Uterus (tissue), 2 donors: ENCODE measurements at regions not wholly inside any gene's neighbourhood (a gene's known extent, or its start where the extent isn't known, plus 50 kb on each side); places are given as distances from the start of the nearest gene placed in this dataset.

Source experiments
- POLR2A ChIP-seq, 2 donors: fragments of 450-650 bp; IDR thresholded peaks; one replicate each; pipeline ENCODE4 v1.6.1; 2016; ENCODE audit warnings: antibody characterized with exemption in 2 of 2, mild to moderate bottlenecking in 1 of 2, moderate library complexity in 1 of 2
- TF ChIP-seq, protein P1 (sequence below), 4 experiments: fragments of 200-600 bp in 2 of 4; fragments of 450-650 bp in 2 of 4; sonication (generic) in 2 of 4; IDR thresholded peaks; one replicate each; pipeline ENCODE4 v1.5.1; 2016 to 2019; ENCODE audit warnings: antibody characterized with exemption in 4 of 4, mild to moderate bottlenecking in 2 of 4, moderate library complexity in 1 of 4

DNA sequence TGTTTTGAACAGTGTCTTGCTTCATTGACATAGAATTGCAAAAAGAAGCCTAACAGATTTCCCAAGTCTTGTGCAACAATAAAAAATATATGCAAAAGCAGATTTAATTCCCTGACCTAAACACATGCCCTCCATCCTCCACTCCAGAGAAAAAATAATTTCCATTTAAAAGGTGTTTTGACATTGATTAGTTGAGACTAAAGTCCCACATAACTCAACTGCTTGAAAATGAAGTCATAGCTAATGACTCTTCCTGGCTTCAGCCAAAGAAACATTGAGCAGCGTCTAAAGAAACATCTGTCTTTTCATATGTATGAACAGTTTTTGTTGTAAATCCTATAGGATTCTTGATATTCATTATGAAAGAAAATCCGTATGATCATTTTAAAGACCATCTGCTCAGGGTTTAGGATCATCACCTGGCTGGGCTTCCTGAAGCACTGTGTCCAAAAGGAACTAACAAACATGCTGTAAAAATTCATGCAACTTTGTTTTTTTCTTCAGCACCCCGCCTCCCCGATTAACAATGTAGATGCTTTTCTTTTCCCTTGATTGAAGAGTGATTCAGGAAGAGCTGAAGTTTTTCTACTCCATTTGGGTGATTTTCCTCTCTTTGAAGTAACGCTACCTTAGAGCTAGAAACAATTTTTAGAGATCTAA is 273.4 kb downstream of the HS3ST1 start:
- TF ChIP-seq, protein P1, sequence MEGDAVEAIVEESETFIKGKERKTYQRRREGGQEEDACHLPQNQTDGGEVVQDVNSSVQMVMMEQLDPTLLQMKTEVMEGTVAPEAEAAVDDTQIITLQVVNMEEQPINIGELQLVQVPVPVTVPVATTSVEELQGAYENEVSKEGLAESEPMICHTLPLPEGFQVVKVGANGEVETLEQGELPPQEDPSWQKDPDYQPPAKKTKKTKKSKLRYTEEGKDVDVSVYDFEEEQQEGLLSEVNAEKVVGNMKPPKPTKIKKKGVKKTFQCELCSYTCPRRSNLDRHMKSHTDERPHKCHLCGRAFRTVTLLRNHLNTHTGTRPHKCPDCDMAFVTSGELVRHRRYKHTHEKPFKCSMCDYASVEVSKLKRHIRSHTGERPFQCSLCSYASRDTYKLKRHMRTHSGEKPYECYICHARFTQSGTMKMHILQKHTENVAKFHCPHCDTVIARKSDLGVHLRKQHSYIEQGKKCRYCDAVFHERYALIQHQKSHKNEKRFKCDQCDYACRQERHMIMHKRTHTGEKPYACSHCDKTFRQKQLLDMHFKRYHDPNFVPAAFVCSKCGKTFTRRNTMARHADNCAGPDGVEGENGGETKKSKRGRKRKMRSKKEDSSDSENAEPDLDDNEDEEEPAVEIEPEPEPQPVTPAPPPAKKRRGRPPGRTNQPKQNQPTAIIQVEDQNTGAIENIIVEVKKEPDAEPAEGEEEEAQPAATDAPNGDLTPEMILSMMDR (IDR thresholded peaks at IDR 0.05), result no peak
- TF ChIP-seq POLR2A (IDR thresholded peaks at IDR 0.05), result no peak
